ENCODE measurements at regions not wholly inside any gene's neighbourhood (a gene's known extent, or its start where the extent isn't known, plus 50 kb on each side); places are given as distances from the start of the nearest gene placed in this dataset.

- no peak for DNase-seq (ENCODE audit: low read depth)
Observed at GRCh38 chr6:48912503-48912902, 550.5 kb downstream of the MMUT start.

GRCh38 chr6:48904809-48905208, 558.2 kb downstream of the MMUT start:
- no peak for DNase-seq (ENCODE audit: low read depth)

- DNase-seq (ENCODE audit: low read depth), result no peak
Observed at GRCh38 chr6:48894469-48894868, 568.6 kb downstream of the MMUT start.

GRCh38 chr6:48893048-48893447, 570.0 kb downstream of the MMUT start:
- no peak for DNase-seq (ENCODE audit: low read depth)

- no peak for DNase-seq (ENCODE audit: low read depth)
Observed at GRCh38 chr6:48891308-48891707, 571.7 kb downstream of the MMUT start.

- no peak for DNase-seq (ENCODE audit: low read depth)
Observed at GRCh38 chr6:48889429-48889828, 573.6 kb downstream of the MMUT start.

- DNase-seq (ENCODE audit: low read depth), result no peak
Observed at GRCh38 chr6:48883116-48883515, 579.9 kb downstream of the MMUT start.

- no peak for DNase-seq (ENCODE audit: low read depth)
Observed at GRCh38 chr6:48881551-48881950, 581.5 kb downstream of the MMUT start.

GRCh38 chr6:48869595-48869994, 593.5 kb downstream of the MMUT start:
- DNase-seq (ENCODE audit: low read depth), result no peak

- DNase-seq (ENCODE audit: low read depth), result no peak
Observed at GRCh38 chr6:48866682-48867081, 596.4 kb downstream of the MMUT start.

GRCh38 chr6:48860175-48860574, 602.9 kb downstream of the MMUT start:
- DNase-seq (ENCODE audit: low read depth), result no peak

- no peak for DNase-seq (ENCODE audit: low read depth)
Observed at GRCh38 chr6:48859562-48860123, 603.4 kb downstream of the MMUT start.

- DNase-seq (ENCODE audit: low read depth), result no peak
Observed at GRCh38 chr6:48845219-48845618, 617.8 kb downstream of the MMUT start.

- DNase-seq (ENCODE audit: low read depth), result no peak
Observed at GRCh38 chr6:48844696-48845095, 618.4 kb downstream of the MMUT start.

- no peak for DNase-seq (ENCODE audit: low read depth)
Observed at GRCh38 chr6:48840896-48841295, 622.2 kb downstream of the MMUT start.

GRCh38 chr6:48839206-48839605, 623.8 kb downstream of the MMUT start:
- no peak for DNase-seq (ENCODE audit: low read depth)

- no peak for DNase-seq (ENCODE audit: low read depth)
Observed at GRCh38 chr6:48837744-48838143, 625.3 kb downstream of the MMUT start.

- DNase-seq (ENCODE audit: low read depth), result no peak
Observed at GRCh38 chr6:48835421-48835958, 627.6 kb downstream of the MMUT start.

GRCh38 chr6:48834706-48835105, 628.3 kb downstream of the MMUT start:
- no peak for DNase-seq (ENCODE audit: low read depth)

GRCh38 chr6:48833916-48834315, 629.1 kb downstream of the MMUT start:
- no peak for DNase-seq (ENCODE audit: low read depth)

- no peak for DNase-seq (ENCODE audit: low read depth)
Observed at GRCh38 chr6:48826901-48827701, 636.0 kb downstream of the MMUT start.

- no peak for DNase-seq (ENCODE audit: low read depth)
Observed at GRCh38 chr6:48826152-48826515, 636.9 kb downstream of the MMUT start.

GRCh38 chr6:48825501-48826151, 637.4 kb downstream of the MMUT start:
- no peak for DNase-seq (ENCODE audit: low read depth)

Data from CMK (cell line).